Prostate gland (tissue), 2 donors: ENCODE measurements at regions not wholly inside any gene's neighbourhood (a gene's known extent, or its start where the extent isn't known, plus 50 kb on each side); places are given as distances from the start of the nearest gene placed in this dataset.
A peak's percentile ranks its signal among the peaks of the same experiment; 100 is the strongest.

Experiments used
- DNase-seq: peaks from one replicate; pipeline ENCODE4 v3.0.0-alpha.2; 2019; ENCODE audit warnings: low spot score
- H3K27ac ChIP-seq, 2 donors: fragments of 200-600 bp; sonication (generic); 2 replicates each; pipeline ENCODE4 v1.5.1; 2017 to 2019
- H3K27me3 ChIP-seq: fragments of 200-600 bp; sonication (generic); replicated peaks from 2 replicates; pipeline ENCODE4 v1.5.1; 2019; ENCODE audit not compliant: insufficient read depth
- H3K36me3 ChIP-seq, 2 donors: fragments of 200-600 bp; sonication (generic); 1 replicate in 1 of 2; 2 replicates in 1 of 2; pipeline versions ENCODE4 v1.5.1 to v1.8.1; 2017 to 2019
- H3K4me1 ChIP-seq: fragments of 200-600 bp; sonication (generic); replicated peaks from 2 replicates; pipeline ENCODE4 v1.5.1; 2019
- H3K4me3 ChIP-seq, 2 donors: fragments of 200-600 bp; sonication (generic); 2 replicates each; pipeline ENCODE4 v1.5.1; 2017 to 2019
- H3K9me3 ChIP-seq: fragments of 200-600 bp; sonication (generic); 2 replicates; pipeline ENCODE4 v1.5.1; 2017
- POLR2A ChIP-seq: fragments of 450-650 bp; IDR thresholded peaks from one replicate; pipeline ENCODE4 v1.6.1; 2016; ENCODE audit warnings: antibody characterized with exemption, mild to moderate bottlenecking
- POLR2AphosphoS5 ChIP-seq: sonication (generic); formaldehyde crosslinking; IDR thresholded peaks from one replicate; pipeline ENCODE4 v1.6.1; 2017; ENCODE audit warnings: antibody characterized with exemption
- WGBS: methylation state at CpG from one replicate; pipeline ENCODE4 v1.1.5; 2018; 5-methylcytosine and 5-hydroxymethylcytosine counted together
- intact Hi-C: fragments of 100-400 bp; cut with DNase I; formaldehyde crosslinking; loops from one replicate; pipeline ENCODE4 v1.14.2; 2022
- TF ChIP-seq, protein P1 (sequence below), 4 experiments: fragments of 200-600 bp in 2 of 4; fragments of 450-650 bp in 2 of 4; sonication (generic) in 2 of 4; IDR thresholded peaks; 1 replicate in 3 of 4; 2 replicates in 1 of 4; pipeline ENCODE4 v1.5.1; 2016 to 2019; ENCODE audit warnings: antibody characterized with exemption in 4 of 4, mild to moderate bottlenecking in 2 of 4, moderate library complexity in 2 of 4

DNA sequence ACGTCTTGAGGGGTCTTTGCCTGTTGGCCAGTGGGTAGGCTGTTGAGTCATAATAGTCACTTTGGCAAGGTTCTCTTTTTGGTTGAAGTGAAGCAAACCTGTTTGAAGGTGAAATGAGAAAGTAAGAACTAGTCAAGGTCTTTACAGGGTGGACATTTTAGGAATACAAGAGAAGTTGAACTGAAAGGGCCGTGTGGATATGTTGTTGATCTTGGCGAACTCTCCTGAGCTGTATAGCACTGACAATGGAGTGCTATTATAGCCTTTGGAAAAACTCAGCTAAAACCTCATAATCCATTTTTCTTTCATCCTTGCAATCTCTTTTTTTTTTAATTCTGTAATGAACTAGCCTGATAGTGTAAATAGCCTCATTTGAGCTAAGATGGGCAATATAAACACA lies 248.1 kb downstream of the MEIS1 start:
- intact Hi-C loops = no loop called here
- Histone ChIP-seq H3K27ac (no peak overlapping the region), H3K36me3 (no peaks in the 10 kb centered on the region), H3K27me3 (no peaks in the 10 kb centered on the region), H3K4me1 (no peaks in the 10 kb centered on the region), H3K9me3 (no peaks in the 10 kb centered on the region), H3K4me3 (no peak overlapping the region)
- no peak for TF ChIP-seq POLR2A
- TF ChIP-seq, protein P1, sequence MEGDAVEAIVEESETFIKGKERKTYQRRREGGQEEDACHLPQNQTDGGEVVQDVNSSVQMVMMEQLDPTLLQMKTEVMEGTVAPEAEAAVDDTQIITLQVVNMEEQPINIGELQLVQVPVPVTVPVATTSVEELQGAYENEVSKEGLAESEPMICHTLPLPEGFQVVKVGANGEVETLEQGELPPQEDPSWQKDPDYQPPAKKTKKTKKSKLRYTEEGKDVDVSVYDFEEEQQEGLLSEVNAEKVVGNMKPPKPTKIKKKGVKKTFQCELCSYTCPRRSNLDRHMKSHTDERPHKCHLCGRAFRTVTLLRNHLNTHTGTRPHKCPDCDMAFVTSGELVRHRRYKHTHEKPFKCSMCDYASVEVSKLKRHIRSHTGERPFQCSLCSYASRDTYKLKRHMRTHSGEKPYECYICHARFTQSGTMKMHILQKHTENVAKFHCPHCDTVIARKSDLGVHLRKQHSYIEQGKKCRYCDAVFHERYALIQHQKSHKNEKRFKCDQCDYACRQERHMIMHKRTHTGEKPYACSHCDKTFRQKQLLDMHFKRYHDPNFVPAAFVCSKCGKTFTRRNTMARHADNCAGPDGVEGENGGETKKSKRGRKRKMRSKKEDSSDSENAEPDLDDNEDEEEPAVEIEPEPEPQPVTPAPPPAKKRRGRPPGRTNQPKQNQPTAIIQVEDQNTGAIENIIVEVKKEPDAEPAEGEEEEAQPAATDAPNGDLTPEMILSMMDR (IDR thresholded peaks at IDR 0.05) = no peak
- no peak for TF ChIP-seq POLR2AphosphoS5
- no peak for DNase-seq
- WGBS = 61% methylated on average over 3 of the region's 3 CpGs

DNA sequence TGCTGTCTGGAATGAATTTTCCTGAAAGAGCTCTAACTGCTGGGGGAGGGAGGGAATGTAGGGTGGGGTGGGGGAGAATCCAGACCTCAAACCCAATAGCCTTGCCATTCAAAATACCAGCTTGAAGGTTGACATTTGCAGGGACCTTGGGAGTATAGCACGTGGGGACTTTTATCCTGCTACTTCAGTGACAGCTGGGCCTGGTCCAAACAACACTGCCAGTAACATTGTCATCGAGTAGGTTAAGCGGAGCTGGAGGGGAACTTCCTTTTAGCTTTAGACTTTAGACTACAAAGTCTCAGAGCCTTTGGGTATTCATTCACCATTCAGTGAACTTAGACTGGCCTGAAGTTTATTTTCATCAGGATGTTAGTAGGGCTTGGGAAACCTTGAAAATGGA lies 248.7 kb downstream of the MEIS1 start:
- H3K27me3 ChIP-seq = no peaks in the 10 kb centered on the region
- no peaks in the 10 kb centered on the region for H3K4me1 ChIP-seq
- H3K9me3 ChIP-seq = no peaks in the 10 kb centered on the region
- H3K27ac ChIP-seq = peak overlapping the region in 1 of 2 donors; percentile 11
- WGBS = 20% methylated on average over 3 of the region's 3 CpGs
- TF ChIP-seq POLR2A = no peak
- TF ChIP-seq, protein P1 (IDR thresholded peaks at IDR 0.05) = no peak
- no peak for TF ChIP-seq POLR2AphosphoS5
- H3K36me3 ChIP-seq = no peaks in the 10 kb centered on the region
- DNase-seq = no peak
- intact Hi-C loops = no loop called here
- no peak overlapping the region for H3K4me3 ChIP-seq

DNA sequence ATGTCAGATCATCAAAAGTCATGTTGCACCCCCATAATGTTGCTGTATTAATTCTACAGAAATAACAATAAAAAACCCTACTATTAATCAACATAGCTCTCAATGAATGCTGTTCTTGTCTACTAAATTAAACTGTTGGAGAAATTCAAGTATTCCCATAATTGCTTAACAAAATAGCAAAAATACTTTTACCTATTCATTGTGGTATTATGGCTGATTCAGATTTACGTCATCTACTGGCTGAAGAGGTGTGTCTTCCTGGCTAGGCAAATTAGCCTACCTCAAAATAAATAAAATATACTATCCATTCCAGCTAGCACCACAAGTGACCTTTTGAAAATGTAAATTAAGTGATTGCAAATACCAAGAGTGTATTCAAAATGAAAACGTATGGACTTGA lies 249.4 kb downstream of the MEIS1 start:
- no peaks in the 10 kb centered on the region for H3K36me3 ChIP-seq
- DNase-seq = no peak
- H3K27ac ChIP-seq = no peak overlapping the region
- WGBS = 89% methylated on average over 2 of the region's 2 CpGs
- no peaks in the 10 kb centered on the region for H3K9me3 ChIP-seq
- H3K4me1 ChIP-seq = no peaks in the 10 kb centered on the region
- no peak for TF ChIP-seq POLR2AphosphoS5
- no peaks in the 10 kb centered on the region for H3K27me3 ChIP-seq
- no peak overlapping the region for H3K4me3 ChIP-seq
- intact Hi-C loops = no loop called here

DNA sequence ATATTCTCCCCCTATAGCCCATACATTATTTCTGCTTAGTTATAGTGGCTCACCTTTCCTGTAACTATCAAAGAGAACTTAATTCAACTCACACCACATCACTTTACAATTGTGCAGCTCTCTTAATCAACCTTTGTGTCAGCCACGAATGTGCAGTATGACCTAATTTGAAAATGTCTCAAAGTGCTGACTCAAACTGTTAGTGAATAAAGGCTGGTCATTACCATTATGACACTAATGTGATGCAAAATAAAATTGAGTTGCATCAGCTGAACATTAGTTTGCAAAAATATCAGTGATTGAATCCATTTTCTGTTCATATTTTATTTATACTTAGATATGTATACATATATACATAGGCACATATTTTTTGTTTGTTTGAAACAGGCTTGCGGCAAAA lies 251.8 kb downstream of the MEIS1 start:
- Histone ChIP-seq H3K9me3 (no peaks in the 10 kb centered on the region), H3K4me1 (no peaks in the 10 kb centered on the region), H3K36me3 (no peaks in the 10 kb centered on the region), H3K4me3 (no peak overlapping the region), H3K27me3 (no peaks in the 10 kb centered on the region), H3K27ac (peak overlapping the region; percentile 17 to 58)
- 71% methylated on average over 2 of the region's 2 CpGs for WGBS
- intact Hi-C loops = loop anchor here (5.0 kb wide), 1 partner anchor 636 kb away; no protein-coding TSS in a partner anchor
- DNase-seq = no peak
- TF ChIP-seq POLR2A (no peak), POLR2AphosphoS5 (no peak)
- TF ChIP-seq, protein P1 (IDR thresholded peaks at IDR 0.05) = no peak

DNA sequence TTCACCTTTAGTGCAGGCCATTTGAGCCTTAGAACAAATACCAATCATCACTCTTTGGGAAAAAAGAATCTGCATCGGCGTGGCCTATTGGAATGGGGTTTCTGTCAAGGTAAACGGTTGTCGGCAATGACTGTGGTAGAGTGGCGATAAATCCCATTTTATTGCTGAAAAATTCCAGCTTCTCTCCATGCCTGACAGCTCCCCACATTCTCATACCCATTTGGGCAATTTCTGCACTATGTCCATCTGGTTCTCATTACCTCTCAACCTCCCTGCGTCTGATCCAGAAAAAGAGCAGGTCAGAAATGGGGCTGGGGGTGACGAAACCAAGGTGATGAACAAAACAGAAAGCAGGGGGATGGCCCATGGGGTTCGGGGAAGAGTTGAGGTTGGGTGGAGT lies 254.0 kb downstream of the MEIS1 start:
- no peaks in the 10 kb centered on the region for H3K27me3 ChIP-seq
- no peak for DNase-seq
- intact Hi-C loops = loop anchor here (2.0 to 5.0 kb wide), 2 partner anchors 106 to 633 kb away; no protein-coding TSS in a partner anchor
- no peaks in the 10 kb centered on the region for H3K9me3 ChIP-seq
- TF ChIP-seq POLR2AphosphoS5 (no peak), POLR2A (no peak)
- TF ChIP-seq, protein P1 (IDR thresholded peaks at IDR 0.05) = no peak
- H3K4me3 ChIP-seq = no peak overlapping the region
- no peaks in the 10 kb centered on the region for H3K4me1 ChIP-seq
- H3K36me3 ChIP-seq = no peaks in the 10 kb centered on the region
- peak overlapping the region; percentile 21 to 58 for H3K27ac ChIP-seq
- 65% methylated on average over 8 of the region's 8 CpGs for WGBS
